GM12892 (cell line): ENCODE measurements at regions not wholly inside any gene's neighbourhood (a gene's known extent, or its start where the extent isn't known, plus 50 kb on each side); places are given as distances from the start of the nearest gene placed in this dataset.

Experiments
- POLR2A ChIP-seq: IDR thresholded peaks from 2 replicates; pipeline ENCODE4 v1.6.1; 2011; ENCODE audit warnings: low read depth, low read length, control low read depth
- TAF1 ChIP-seq: IDR thresholded peaks from 2 replicates; pipeline ENCODE4 v1.6.1; 2011; ENCODE audit warnings: low read depth, mild to moderate bottlenecking, control low read depth, low read length, borderline replicate concordance

GRCh38 chr2:239857591-239857990 is 167.6 kb downstream of the NDUFA10 start:
- TF ChIP-seq TAF1 (no peak), POLR2A (no peak)
